ENCODE measurements at regions not wholly inside any gene's neighbourhood (a gene's known extent, or its start where the extent isn't known, plus 50 kb on each side); places are given as distances from the start of the nearest gene placed in this dataset.

DNA sequence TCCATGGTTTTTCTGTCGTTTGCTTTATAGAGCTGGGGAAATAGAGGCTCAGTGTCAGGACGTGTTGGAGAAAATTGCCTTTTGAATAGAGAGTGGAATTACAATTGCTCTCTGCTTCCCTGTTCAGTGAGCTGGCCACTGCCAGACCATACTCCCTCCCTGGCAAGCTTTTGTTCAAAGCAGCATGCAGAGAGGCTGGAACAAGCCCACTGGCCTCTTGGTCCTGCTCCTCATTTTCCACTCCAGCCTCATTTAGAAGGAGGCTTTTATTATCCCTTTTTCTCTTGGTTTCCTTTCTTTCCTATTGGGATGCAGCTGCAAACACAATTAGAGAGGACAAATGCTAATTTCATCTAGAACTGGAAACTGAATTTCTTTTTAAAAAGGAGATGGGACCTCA is 302.2 kb upstream of the PODXL start:
- POLR2A ChIA-PET (ENCODE audit: unreplicated experiment) = no interaction called here
- Histone ChIP-seq H3K27me3 (ENCODE audit: control insufficient read depth, insufficient read depth, low read length) (peaks cover 2% of the 10 kb centered on the region; the same call in 1 of the 2 replicates), H2AK9ac (replicated peaks; ENCODE audit: low read depth, low read length, poor library complexity) (no peak overlapping the region), H3K79me1 (ENCODE audit: low read depth in 1 of 2, low read length in 2 of 2) (no peaks in the 10 kb centered on the region), H4K8ac (ENCODE audit: low read depth in 2 of 2, low read length in 2 of 2) (no peak overlapping the region), H3K4me2 (ENCODE audit: low read depth, low read length) (no peak overlapping the region), H3K4ac (ENCODE audit: low read depth, low read length) (no peak overlapping the region), H3K9ac (ENCODE audit: low read depth, low read length) (no peak overlapping the region), H2BK20ac (ENCODE audit: low read depth, low read length) (no peak overlapping the region), H3K56ac (ENCODE audit: extremely low read depth, insufficient read depth, low read length) (no peak overlapping the region), H3K18ac (ENCODE audit: low read depth, low read length) (no peak overlapping the region), H3K23ac (ENCODE audit: low read depth, low read length) (no peak overlapping the region), H2BK5ac (ENCODE audit: low read depth, low read length, poor library complexity, severe bottlenecking) (no peak overlapping the region), H4K20me1 (ENCODE audit: insufficient read depth, low read length) (no peaks in the 10 kb centered on the region), H4K91ac (ENCODE audit: insufficient read depth, low read depth, low read length) (no peak overlapping the region), H3K36me3 (ENCODE audit: control insufficient read depth, insufficient read depth, low read length) (no peaks in the 10 kb centered on the region), H2AK5ac (ENCODE audit: low read depth, low read length) (no peak overlapping the region), H3K14ac (replicated peaks; ENCODE audit: low read depth, low read length) (no peak overlapping the region), H3K27ac (ENCODE audit: insufficient read depth, low read length) (no peak overlapping the region), H2AFZ (replicated peaks; ENCODE audit: low read length, poor library complexity) (no peak overlapping the region), H3K4me3 (ENCODE audit: insufficient read depth, low read depth, low read length) (no peak overlapping the region), H4K5ac (ENCODE audit: low read depth, low read length) (no peak overlapping the region), H3K9me3 (ENCODE audit: control insufficient read depth, insufficient read depth, low read length) (no peaks in the 10 kb centered on the region), H3K9me1 (ENCODE audit: insufficient read depth, low read length) (no peaks in the 10 kb centered on the region), H2BK15ac (ENCODE audit: low read depth, low read length) (no peak overlapping the region), H2BK120ac (ENCODE audit: low read depth, low read length) (no peak overlapping the region), H3K4me1 (ENCODE audit: control insufficient read depth, insufficient read depth, low read length) (no peaks in the 10 kb centered on the region)
- CTCF ChIA-PET = interaction anchor here (0.6 to 1.7 kb wide), 6 partner anchors 9 to 893 kb away, joined by 3 to 7 read pairs (median 3); no protein-coding TSS in a partner anchor
- no CpG with 5 or more reads among the region's 2 CpGs for WGBS, 2 experiments (ENCODE audit: extremely low coverage in 2 of 2, insufficient read length in 1 of 2)
- TF ChIP-seq FOS (IDR thresholded peaks at IDR 0.05; ENCODE audit: low read depth, low read length) = no peak
- TF ChIP-seq MXI1 (IDR thresholded peaks at IDR 0.05; ENCODE audit: borderline replicate concordance, low read depth, low read length) = no peak
- TF ChIP-seq RCOR1 (IDR thresholded peaks at IDR 0.05; ENCODE audit: insufficient replicate concordance, low read length) = no peak
- no peak for TF ChIP-seq BHLHE40 (IDR thresholded peaks at IDR 0.05; ENCODE audit: low read depth, low read length)
- BruUV-seq (replicated peaks) = no TSS peak
- dilution Hi-C loops (cut with HindIII; ENCODE audit: low sequenced_read_pairs, unreplicated experiment) (no loop called here), in situ Hi-C loops (cut with MboI; ENCODE audit: low sequenced_read_pairs) (no loop called here), intact Hi-C loops (cut with micrococcal nuclease) (loop anchor here (1.0 to 2.0 kb wide), 3 partner anchors 170 to 722 kb away; no protein-coding TSS in a partner anchor)
- no peak for DNase-seq
- no peak for ATAC-seq (ENCODE audit: low read depth)

All from IMR-90 (cell line).